ENCODE measurements at regions not wholly inside any gene's neighbourhood (a gene's known extent, or its start where the extent isn't known, plus 50 kb on each side); places are given as distances from the start of the nearest gene placed in this dataset.

DNA sequence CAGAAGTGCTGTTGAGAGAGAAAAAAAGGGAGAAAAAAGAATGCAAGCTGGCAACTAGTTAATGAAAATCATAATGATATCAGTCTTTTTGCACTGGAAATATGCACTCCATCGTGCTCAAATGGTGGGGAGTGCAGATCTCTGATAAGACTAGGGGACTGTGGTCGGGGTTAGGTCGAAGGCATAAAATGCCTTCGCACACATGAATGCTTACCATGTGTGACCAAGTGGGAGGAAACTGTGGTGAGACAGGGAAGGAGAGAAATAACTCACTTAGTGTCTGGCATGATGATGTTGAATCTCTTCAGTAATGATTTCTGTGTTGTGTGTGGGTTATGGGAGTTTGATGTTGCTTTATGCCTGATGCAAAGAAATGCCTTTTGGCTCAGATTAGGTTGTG is 358.9 kb downstream of the FBXO8 start:
- CTCF ChIA-PET (ENCODE audit: low intra/inter-chr PET ratio), result no interaction called here
- POLR2A ChIA-PET, result no interaction called here
- Histone ChIP-seq H3K27ac (ENCODE audit: extremely low read depth, low read depth, low read length) (no peak overlapping the region), H3K79me2 (ENCODE audit: control insufficient read depth, insufficient read depth, low read length) (no peaks in the 10 kb centered on the region), H3K4me3 (no peak overlapping the region), H3K4me2 (ENCODE audit: insufficient read depth, low read length) (no peak overlapping the region), H3K4me1 (replicated peaks in 1 of 2; ENCODE audit: control insufficient read depth in 2 of 2, insufficient read depth in 2 of 2, low read length in 2 of 2) (no peaks in the 10 kb centered on the region), H3K36me3 (ENCODE audit: control insufficient read depth, insufficient read depth, low read length) (no peaks in the 10 kb centered on the region), H2AFZ (ENCODE audit: low read depth, low read length) (no peak overlapping the region), H4K20me1 (replicated peaks; ENCODE audit: control insufficient read depth, insufficient read depth, low read length) (no peaks in the 10 kb centered on the region), H3K27me3 (ENCODE audit: control insufficient read depth in 2 of 2, insufficient read depth in 2 of 2, low read length in 2 of 2) (no peaks in the 10 kb centered on the region), H3K9me1 (ENCODE audit: control insufficient read depth, insufficient read depth, low read length) (no peaks in the 10 kb centered on the region), H3K9me3 (replicated peaks; ENCODE audit: control insufficient read depth, insufficient read depth, low read depth, low read length) (no peaks in the 10 kb centered on the region), H3K9ac (ENCODE audit: insufficient read depth in 1 of 2, low read depth in 2 of 2, low read length in 2 of 2) (no peak overlapping the region)
- no peak for FAIRE-seq
- intact Hi-C loops (cut with micrococcal nuclease) (no loop called here), in situ Hi-C loops (cut with MboI) (no loop called here)
- WGBS (ENCODE audit: insufficient coverage, low coverage, missing lambda C conversion rate), result 0% methylated on average over 4 of the region's 4 CpGs
- BruUV-seq (replicated peaks), result no TSS peak
- TF ChIP-seq MEIS2 (IDR thresholded peaks at IDR 0.05; ENCODE audit: partially characterized antibody) (peak; percentile 8), MYBL2 (IDR thresholded peaks at IDR 0.05; ENCODE audit: low read depth) (no peak), MYBL2 (CRISPR knock-in tag; IDR thresholded peaks at IDR 0.05; ENCODE audit: borderline replicate concordance) (no peak), L3MBTL2 (IDR thresholded peaks at IDR 0.05) (0 out of 2 replicates have a peak, but pooled peaks have one; percentile 10)
- DNase-seq (ENCODE audit: extremely low read depth in 1 of 4, low spot score in 3 of 4), result no peak
- no peak for ATAC-seq

DNA sequence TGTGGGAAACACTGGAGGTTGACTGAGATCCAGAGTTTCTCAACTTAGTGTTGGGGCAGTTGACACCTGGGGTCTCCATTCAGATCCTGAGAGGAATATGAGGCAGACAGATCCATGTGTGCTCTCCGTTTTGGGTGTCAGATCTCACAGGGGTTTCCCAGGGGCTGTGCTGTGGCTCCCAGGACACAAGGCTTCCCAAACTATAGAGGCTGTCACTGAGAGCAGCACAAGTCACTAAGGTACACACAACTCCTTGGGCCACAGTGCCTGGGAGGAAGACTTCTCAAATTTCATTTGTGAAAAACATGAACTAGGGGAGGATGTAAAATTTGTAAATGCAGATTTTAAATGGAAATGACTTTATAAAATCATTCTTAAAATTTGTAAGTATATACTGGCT is 363.6 kb downstream of the FBXO8 start:
- 0% methylated on average over 1 of the region's 1 CpG for WGBS (ENCODE audit: insufficient coverage, low coverage, missing lambda C conversion rate)
- H3K27me3 ChIP-seq (ENCODE audit: control insufficient read depth in 2 of 2, insufficient read depth in 2 of 2, low read length in 2 of 2), result no peaks in the 10 kb centered on the region
- no peak overlapping the region for H3K27ac ChIP-seq (ENCODE audit: extremely low read depth, low read depth, low read length)
- H3K79me2 ChIP-seq (ENCODE audit: control insufficient read depth, insufficient read depth, low read length), result no peaks in the 10 kb centered on the region
- H3K9ac ChIP-seq (ENCODE audit: insufficient read depth in 1 of 2, low read depth in 2 of 2, low read length in 2 of 2), result no peak overlapping the region
- DNase-seq (ENCODE audit: extremely low read depth in 1 of 4, low spot score in 3 of 4) (no peak), FAIRE-seq (no peak), ATAC-seq (no peak)
- no peaks in the 10 kb centered on the region for H4K20me1 ChIP-seq (replicated peaks; ENCODE audit: control insufficient read depth, insufficient read depth, low read length)
- H3K36me3 ChIP-seq (ENCODE audit: control insufficient read depth, insufficient read depth, low read length), result no peaks in the 10 kb centered on the region
- intact Hi-C loops (cut with micrococcal nuclease), result no loop called here
- H3K9me1 ChIP-seq (ENCODE audit: control insufficient read depth, insufficient read depth, low read length), result no peaks in the 10 kb centered on the region
- CTCF ChIA-PET (ENCODE audit: low intra/inter-chr PET ratio), result no interaction called here
- POLR2A ChIA-PET, result interaction anchor here (1.5 kb wide), 1 partner anchor 10 kb away, joined by 5 read pairs; no protein-coding TSS in a partner anchor
- TF ChIP-seq ASH1L (IDR thresholded peaks at IDR 0.05; ENCODE audit: borderline replicate concordance, low read depth, partially characterized antibody) (no peak), ZNF354B (CRISPR knock-in tag; IDR thresholded peaks at IDR 0.05) (no peak), BRD4 (IDR thresholded peaks at IDR 0.05) (no peak), RAD51 (IDR thresholded peaks at IDR 0.05; ENCODE audit: borderline replicate concordance, low read depth) (no peak), ZNF121 (CRISPR knock-in tag; conservative IDR thresholded peaks at IDR 0.05) (no peak)
- no TSS peak for BruUV-seq (replicated peaks)
- no peak overlapping the region for H2AFZ ChIP-seq (ENCODE audit: low read depth, low read length)
- in situ Hi-C loops (cut with MboI), result no loop called here
- no peak overlapping the region for H3K4me3 ChIP-seq
- H3K9me3 ChIP-seq (replicated peaks; ENCODE audit: control insufficient read depth, insufficient read depth, low read depth, low read length), result no peaks in the 10 kb centered on the region
- H3K4me2 ChIP-seq (ENCODE audit: insufficient read depth, low read length), result no peak overlapping the region
- no peaks in the 10 kb centered on the region for H3K4me1 ChIP-seq (replicated peaks in 1 of 2; ENCODE audit: control insufficient read depth in 2 of 2, insufficient read depth in 2 of 2, low read length in 2 of 2)

All from K562 (cell line).